B cell (primary cell): ENCODE measurements at regions not wholly inside any gene's neighbourhood (a gene's known extent, or its start where the extent isn't known, plus 50 kb on each side); places are given as distances from the start of the nearest gene placed in this dataset.

Source experiments
- ATAC-seq: fragments of 200-7000 bp; cut with Tn5 transposase; one replicate; pipeline ENCODE4 v1.10.0; 2021; ENCODE audit warnings: low read depth, mild to moderate bottlenecking, moderate number of reproducible peaks, moderate library complexity
- CTCF ChIA-PET: fragments of 350-600 bp; sonication (Branson Sonifier 250); formaldehyde crosslinking; loops from one replicate; lab custom pipeline; 2021; ENCODE audit warnings: antibody characterized with exemption, inconsistent platforms; lab: Charles Lee
- POLR2A ChIA-PET: fragments of 350-600 bp; sonication (Branson Sonifier 250); formaldehyde crosslinking; loops from one replicate; lab custom pipeline; 2021; ENCODE audit warnings: antibody characterized with exemption; lab: Charles Lee
- DNase-seq: peaks from one replicate; pipeline ENCODE4 v3.0.0; 2013
- H2AFZ ChIP-seq: 2 replicates; pipeline ENCODE4 v1.6.1; 2012; ENCODE audit warnings: mild to moderate bottlenecking, low read depth, low read length; ENCODE audit not compliant: insufficient read depth, poor library complexity, severe bottlenecking
- H3K27ac ChIP-seq, 2 donors: 1 replicate in 1 of 2; 2 replicates in 1 of 2; pipeline ENCODE4 v1.5.1; 2012 to 2013; ENCODE audit warnings: low read length in 2 of 2, mild to moderate bottlenecking in 2 of 2, moderate library complexity in 1 of 2
- H3K27me3 ChIP-seq, 4 experiments: fragments of 200-600 bp in 1 of 4; sonication (generic) in 1 of 4; replicated peaks in 1 of 4; 1 replicate in 2 of 4; 2 replicates in 2 of 4; pipeline versions ENCODE4 v1.6.1 to v1.7.0; 2013 to 2016; ENCODE audit warnings: low read length in 3 of 4, mild to moderate bottlenecking in 2 of 4, mixed read lengths in 1 of 4, moderate library complexity in 1 of 4; ENCODE audit not compliant: insufficient read depth in 4 of 4, control insufficient read depth in 3 of 4; ENCODE audit errors: control extremely low read depth in 1 of 4
- H3K36me3 ChIP-seq, 2 experiments: replicated peaks in 1 of 2; 1 replicate in 1 of 2; 2 replicates in 1 of 2; pipeline versions ENCODE4 v1.6.1 to v1.7.1; 2013; ENCODE audit warnings: low read length in 1 of 2; ENCODE audit not compliant: insufficient read depth in 2 of 2, control insufficient read depth in 1 of 2; ENCODE audit errors: control extremely low read depth in 1 of 2, extremely low read depth in 1 of 2
- H3K4me1 ChIP-seq, 2 donors: fragments of 200-600 bp in 1 of 2; sonication (generic) in 1 of 2; 1 replicate in 1 of 2; 2 replicates in 1 of 2; pipeline versions ENCODE4 v1.5.1 to v1.6.1; 2013 to 2017; ENCODE audit warnings: low read length in 2 of 2; ENCODE audit not compliant: control insufficient read depth in 2 of 2, insufficient read depth in 2 of 2
- H3K4me2 ChIP-seq: replicated peaks from 2 replicates; pipeline ENCODE3; 2012; ENCODE audit warnings: mild to moderate bottlenecking, low read depth, low read length; ENCODE audit not compliant: poor library complexity, severe bottlenecking
- H3K4me3 ChIP-seq, 5 experiments: fragments of 200-600 bp in 1 of 5; sonication (generic) in 1 of 5; 1 replicate in 3 of 5; 2 replicates in 2 of 5; pipeline versions ENCODE4 v1.5.1 to v1.7.0; 2011 to 2016; ENCODE audit warnings: low read length in 4 of 5, mild to moderate bottlenecking in 4 of 5, low read depth in 2 of 5, control low read depth in 1 of 5, moderate library complexity in 1 of 5; ENCODE audit not compliant: insufficient read depth in 1 of 5; ENCODE audit errors: control extremely low read depth in 1 of 5, extremely low read depth in 1 of 5
- H3K79me2 ChIP-seq: fragments of 200-600 bp; sonication (generic); one replicate; pipeline ENCODE4 v1.6.0; 2016; ENCODE audit warnings: low read length; ENCODE audit not compliant: control insufficient read depth, insufficient read depth
- H3K9ac ChIP-seq: fragments of 200-600 bp; sonication (generic); 2 replicates; pipeline ENCODE4 v1.6.1; 2017; ENCODE audit warnings: mild to moderate bottlenecking, low read length, moderate library complexity
- H3K9me3 ChIP-seq, 3 donors: one replicate each; pipeline versions ENCODE4 v1.6.1 to v1.7.1; 2013; ENCODE audit warnings: low read length in 2 of 3; ENCODE audit not compliant: control insufficient read depth in 2 of 3, insufficient read depth in 1 of 3; ENCODE audit errors: control extremely low read depth in 1 of 3
- H4K20me1 ChIP-seq: 2 replicates; pipeline ENCODE4 v1.6.0; 2012; ENCODE audit warnings: mild to moderate bottlenecking, low read length; ENCODE audit not compliant: insufficient read depth, control insufficient read depth, poor library complexity, severe bottlenecking
- H3K27ac Mint-ChIP-seq: one replicate; pipeline ENCODE4 v1.8.0; 2021; ENCODE audit warnings: mixed read lengths
- H3K27me3 Mint-ChIP-seq: one replicate; pipeline ENCODE4 v1.8.0; 2021; ENCODE audit warnings: mixed read lengths
- H3K4me1 Mint-ChIP-seq: one replicate; pipeline ENCODE4 v1.8.0; 2021; ENCODE audit warnings: mixed read lengths
- H3K4me3 Mint-ChIP-seq: one replicate; pipeline ENCODE4 v1.8.0; 2021; ENCODE audit warnings: mixed read lengths
- H3K9me3 Mint-ChIP-seq: one replicate; pipeline ENCODE4 v1.8.0; 2022; ENCODE audit warnings: mixed read lengths; ENCODE audit not compliant: insufficient read depth
- CTCF ChIP-seq: fragments of 200-600 bp; IDR thresholded peaks from one replicate; pipeline ENCODE4 v1.8.0; 2022; ENCODE audit warnings: antibody characterized with exemption, mild to moderate bottlenecking
- EZH2 ChIP-seq: IDR thresholded peaks from 2 replicates; pipeline ENCODE4 v1.6.1; 2012; ENCODE audit warnings: borderline replicate concordance, low read depth, mild to moderate bottlenecking, moderate library complexity, low read length; ENCODE audit not compliant: insufficient read depth, poor library complexity, severe bottlenecking
- WGBS: methylation state at CpG from one replicate; pipeline ENCODE4 v1.1.5; 2013; ENCODE audit warnings: missing lambda C conversion rate; ENCODE audit not compliant: insufficient coverage; 5-methylcytosine and 5-hydroxymethylcytosine counted together
- intact Hi-C: fragments of 100-400 bp; cut with micrococcal nuclease; formaldehyde crosslinking; loops from one replicate; pipeline ENCODE4 v1.10.0; 2022

GRCh38 chr20:60584221-60584620 lies 626.0 kb downstream of the CDH26 start:
- H3K4me1 ChIP-seq = no peaks in the 10 kb centered on the region
- TF ChIP-seq EZH2 (no peak), CTCF (no peak)
- DNase-seq = no peak
- Mint-ChIP-seq H3K27ac (no peak overlapping the region), H3K27me3 (no peaks in the 10 kb centered on the region), H3K9me3 (no peaks in the 10 kb centered on the region), H3K4me3 (no peak overlapping the region), H3K4me1 (no peaks in the 10 kb centered on the region)
- intact Hi-C loops = no loop called here
- H3K9me3 ChIP-seq = peaks cover 0 to 7% (median 0%) of the 10 kb centered on the region in 3 donors
- CTCF ChIA-PET = no interaction called here
- H3K36me3 ChIP-seq = no peaks in the 10 kb centered on the region
- H3K79me2 ChIP-seq = no peaks in the 10 kb centered on the region
- no peak overlapping the region for H3K4me2 ChIP-seq
- H3K4me3 ChIP-seq = no peak overlapping the region
- POLR2A ChIA-PET = no interaction called here
- no peak overlapping the region for H2AFZ ChIP-seq
- H3K27ac ChIP-seq = no peak overlapping the region
- no peak for ATAC-seq
- 95% methylated on average over 2 of the region's 4 CpGs for WGBS
- no peaks in the 10 kb centered on the region for H3K27me3 ChIP-seq
- no peak overlapping the region for H3K9ac ChIP-seq
- H4K20me1 ChIP-seq = no peaks in the 10 kb centered on the region

- Mint-ChIP-seq H3K4me3 (no peak overlapping the region), H3K27me3 (no peaks in the 10 kb centered on the region), H3K27ac (no peak overlapping the region), H3K4me1 (no peaks in the 10 kb centered on the region), H3K9me3 (no peaks in the 10 kb centered on the region)
- no CpG with 5 or more reads among the region's 4 CpGs for WGBS
- intact Hi-C loops = no loop called here
- H3K36me3 ChIP-seq = no peaks in the 10 kb centered on the region
- H3K9ac ChIP-seq = no peak overlapping the region
- no peak for ATAC-seq
- H3K4me2 ChIP-seq = no peak overlapping the region
- no peak overlapping the region for H2AFZ ChIP-seq
- peaks cover 0 to 3% (median 0%) of the 10 kb centered on the region in 3 donors for H3K9me3 ChIP-seq
- no peak for TF ChIP-seq EZH2
- no peaks in the 10 kb centered on the region for H3K79me2 ChIP-seq
- no peak overlapping the region for H3K4me3 ChIP-seq
- no peaks in the 10 kb centered on the region for H3K4me1 ChIP-seq
- H3K27me3 ChIP-seq = no peaks in the 10 kb centered on the region
- H3K27ac ChIP-seq = no peak overlapping the region
- no peak for DNase-seq
- H4K20me1 ChIP-seq = no peaks in the 10 kb centered on the region
- ChIA-PET CTCF (no interaction called here), POLR2A (no interaction called here)
These were observed 627.4 kb downstream of the CDH26 start for GRCh38 chr20:60585651-60586050.
